ENCODE measurements at regions not wholly inside any gene's neighbourhood (a gene's known extent, or its start where the extent isn't known, plus 50 kb on each side); places are given as distances from the start of the nearest gene placed in this dataset.
"Not testable (repeated sequence)": the region's sequence is repeated elsewhere in the genome, so short reads cannot be mapped to it uniquely, and the experiment has no call there.

DNA sequence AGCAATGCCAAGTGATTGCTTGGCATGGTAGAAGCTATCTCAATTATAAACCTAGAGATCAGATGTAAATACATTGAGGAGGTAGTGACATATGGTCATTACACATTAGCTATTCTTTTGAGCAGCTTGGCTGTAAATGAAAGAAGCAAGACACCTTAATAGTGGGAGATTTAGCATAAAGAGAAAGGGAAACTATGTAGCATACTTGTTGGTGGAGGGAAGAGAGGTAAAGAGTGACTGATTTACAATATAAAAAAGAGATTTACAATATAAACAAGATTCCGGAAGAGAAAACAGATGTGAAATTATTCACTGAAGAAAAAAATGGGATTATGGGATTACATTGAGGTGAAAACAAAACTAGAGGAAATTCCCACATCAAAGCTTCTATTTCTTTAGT lies 2009.6 kb downstream of the OLFM4 start:
- Histone ChIP-seq H3K9me3 (ENCODE audit: control insufficient read depth in 4 of 4, insufficient read depth in 3 of 4, low read length in 3 of 4) (no peaks in the 10 kb centered on the region), H3K4me3 (no peak overlapping the region), H3K9ac (ENCODE audit: insufficient read depth in 1 of 2, low read length in 2 of 2) (no peak overlapping the region), H3K4me1 (ENCODE audit: control insufficient read depth in 5 of 5, insufficient read depth in 5 of 5, low read length in 5 of 5) (no peaks in the 10 kb centered on the region), H3K27me3 (ENCODE audit: control insufficient read depth in 3 of 3, insufficient read depth in 3 of 3, low read length in 2 of 3) (no peaks in the 10 kb centered on the region), H3K27ac (ENCODE audit: low read depth in 1 of 2, low read length in 1 of 2) (no peak overlapping the region), H3K36me3 (ENCODE audit: control insufficient read depth in 4 of 4, insufficient read depth in 4 of 4, low read length in 4 of 4) (no peaks in the 10 kb centered on the region)
- DNase-seq (no peak), ATAC-seq (ENCODE audit: insufficient read depth, low FRiP score) (no peak)
- 70 to 75% methylated on average over 1 of the region's 1 CpG for WGBS, 2 donors
- TF ChIP-seq, protein P1, sequence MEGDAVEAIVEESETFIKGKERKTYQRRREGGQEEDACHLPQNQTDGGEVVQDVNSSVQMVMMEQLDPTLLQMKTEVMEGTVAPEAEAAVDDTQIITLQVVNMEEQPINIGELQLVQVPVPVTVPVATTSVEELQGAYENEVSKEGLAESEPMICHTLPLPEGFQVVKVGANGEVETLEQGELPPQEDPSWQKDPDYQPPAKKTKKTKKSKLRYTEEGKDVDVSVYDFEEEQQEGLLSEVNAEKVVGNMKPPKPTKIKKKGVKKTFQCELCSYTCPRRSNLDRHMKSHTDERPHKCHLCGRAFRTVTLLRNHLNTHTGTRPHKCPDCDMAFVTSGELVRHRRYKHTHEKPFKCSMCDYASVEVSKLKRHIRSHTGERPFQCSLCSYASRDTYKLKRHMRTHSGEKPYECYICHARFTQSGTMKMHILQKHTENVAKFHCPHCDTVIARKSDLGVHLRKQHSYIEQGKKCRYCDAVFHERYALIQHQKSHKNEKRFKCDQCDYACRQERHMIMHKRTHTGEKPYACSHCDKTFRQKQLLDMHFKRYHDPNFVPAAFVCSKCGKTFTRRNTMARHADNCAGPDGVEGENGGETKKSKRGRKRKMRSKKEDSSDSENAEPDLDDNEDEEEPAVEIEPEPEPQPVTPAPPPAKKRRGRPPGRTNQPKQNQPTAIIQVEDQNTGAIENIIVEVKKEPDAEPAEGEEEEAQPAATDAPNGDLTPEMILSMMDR (IDR thresholded peaks at IDR 0.05; ENCODE audit: control extremely low read depth, extremely low read depth) = no peak

DNA sequence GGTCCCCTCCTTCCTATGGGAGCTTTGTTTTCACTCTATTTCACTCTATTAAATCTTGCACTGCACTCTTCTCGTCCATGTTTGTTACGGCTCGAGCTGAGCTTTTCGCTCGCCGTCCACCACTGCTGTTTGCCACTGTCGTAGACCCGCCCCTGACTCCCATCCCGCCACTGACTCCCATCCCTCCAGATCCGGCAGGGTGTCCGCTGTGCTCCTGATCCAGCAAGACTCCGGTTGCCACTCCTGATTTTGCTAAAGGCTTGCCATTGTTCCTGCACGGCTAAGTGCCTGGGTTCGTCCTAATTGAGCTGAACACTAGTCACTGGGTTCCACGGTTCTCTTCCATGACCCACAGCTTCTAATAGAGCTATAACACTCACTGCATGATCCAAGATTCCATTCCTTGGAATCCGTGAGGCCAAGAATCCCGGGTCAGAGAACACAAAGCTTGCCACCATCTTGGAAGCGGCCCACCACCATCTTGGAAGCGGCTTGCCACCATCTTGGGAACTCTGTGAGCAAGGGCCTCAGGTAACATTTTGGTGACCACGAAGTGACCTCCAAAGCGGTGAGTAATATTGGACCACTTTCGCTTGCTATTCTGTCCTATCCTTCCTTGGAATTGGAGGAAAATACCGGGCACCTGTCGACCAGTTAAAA lies 2025.4 kb downstream of the OLFM4 start:
- H3K4me3 ChIP-seq; H3K36me3 ChIP-seq (ENCODE audit: control insufficient read depth in 4 of 4, insufficient read depth in 4 of 4, low read length in 4 of 4); H3K27ac ChIP-seq (ENCODE audit: low read depth in 1 of 2, low read length in 1 of 2); DNase-seq; H3K9me3 ChIP-seq (ENCODE audit: control insufficient read depth in 4 of 4, insufficient read depth in 3 of 4, low read length in 3 of 4); H3K9ac ChIP-seq (ENCODE audit: insufficient read depth in 1 of 2, low read length in 2 of 2); H3K4me1 ChIP-seq (ENCODE audit: control insufficient read depth in 5 of 5, insufficient read depth in 5 of 5, low read length in 5 of 5); ATAC-seq (ENCODE audit: insufficient read depth, low FRiP score); H3K27me3 ChIP-seq (ENCODE audit: control insufficient read depth in 3 of 3, insufficient read depth in 3 of 3, low read length in 2 of 3): not testable (repeated sequence)
- WGBS, 2 donors = 92 to 95% methylated on average over 24 of the region's 24 CpGs

DNA sequence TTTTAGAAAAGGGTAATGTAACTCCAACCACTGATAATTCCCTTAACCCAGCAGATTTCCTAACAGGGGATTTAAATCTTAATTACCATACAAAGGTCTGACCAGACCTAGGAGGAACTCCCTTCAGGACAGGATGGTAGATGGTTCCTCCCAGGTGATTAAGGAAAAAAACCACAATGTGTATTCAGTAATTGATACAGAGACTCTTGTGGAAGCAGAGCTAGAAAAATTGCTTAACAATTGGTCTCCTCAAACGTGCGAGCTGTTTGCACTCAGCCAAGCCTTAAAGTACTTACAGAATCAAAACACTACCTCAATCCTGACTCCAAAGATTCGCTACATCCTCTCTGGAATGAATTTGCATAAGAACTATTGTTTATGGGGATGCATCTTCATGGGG lies 2027.1 kb downstream of the OLFM4 start:
- H3K4me3 ChIP-seq; H3K36me3 ChIP-seq (ENCODE audit: control insufficient read depth in 4 of 4, insufficient read depth in 4 of 4, low read length in 4 of 4); H3K9me3 ChIP-seq (ENCODE audit: control insufficient read depth in 4 of 4, insufficient read depth in 3 of 4, low read length in 3 of 4); H3K4me1 ChIP-seq (ENCODE audit: control insufficient read depth in 5 of 5, insufficient read depth in 5 of 5, low read length in 5 of 5); DNase-seq; H3K27me3 ChIP-seq (ENCODE audit: control insufficient read depth in 3 of 3, insufficient read depth in 3 of 3, low read length in 2 of 3); H3K9ac ChIP-seq (ENCODE audit: insufficient read depth in 1 of 2, low read length in 2 of 2); H3K27ac ChIP-seq (ENCODE audit: low read depth in 1 of 2, low read length in 1 of 2); ATAC-seq (ENCODE audit: insufficient read depth, low FRiP score): not testable (repeated sequence)
- WGBS, 2 donors = 82 to 86% methylated on average over 3 of the region's 3 CpGs

DNA sequence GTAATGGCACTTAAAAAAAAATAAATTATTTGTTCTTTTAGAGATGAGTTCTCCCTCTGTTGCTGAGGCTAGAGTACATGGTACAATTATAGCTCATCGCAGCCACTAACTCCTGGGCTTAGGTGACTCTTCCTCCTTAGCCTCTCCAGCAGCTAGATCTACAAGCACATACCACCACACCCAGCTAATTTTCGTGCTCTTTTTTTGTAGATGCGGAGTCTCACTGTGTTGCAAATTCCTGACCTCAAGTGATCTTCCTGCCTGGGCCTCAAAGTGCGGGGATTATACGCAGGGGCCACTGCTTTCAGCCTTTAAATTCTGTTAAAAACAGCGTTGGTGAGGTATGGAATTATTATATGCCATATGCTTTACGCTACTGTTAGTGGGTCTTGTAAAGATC lies 2034.0 kb downstream of the OLFM4 start:
- Histone ChIP-seq H3K27ac (ENCODE audit: low read depth in 1 of 2, low read length in 1 of 2) (no peak overlapping the region), H3K4me3 (no peak overlapping the region), H3K9ac (ENCODE audit: insufficient read depth in 1 of 2, low read length in 2 of 2) (no peak overlapping the region), H3K27me3 (ENCODE audit: control insufficient read depth in 3 of 3, insufficient read depth in 3 of 3, low read length in 2 of 3) (no peaks in the 10 kb centered on the region), H3K4me1 (ENCODE audit: control insufficient read depth in 5 of 5, insufficient read depth in 5 of 5, low read length in 5 of 5) (peaks cover 0 to 3% (median 0%) of the 10 kb centered on the region in 5 donors), H3K36me3 (ENCODE audit: control insufficient read depth in 4 of 4, insufficient read depth in 4 of 4, low read length in 4 of 4) (no peaks in the 10 kb centered on the region), H3K9me3 (ENCODE audit: control insufficient read depth in 4 of 4, insufficient read depth in 3 of 4, low read length in 3 of 4) (no peaks in the 10 kb centered on the region)
- ATAC-seq (ENCODE audit: insufficient read depth, low FRiP score) = no peak
- TF ChIP-seq, protein P1 (IDR thresholded peaks at IDR 0.05; ENCODE audit: control extremely low read depth, extremely low read depth) = no peak
- no peak for DNase-seq
- 88 to 89% methylated on average over 7 of the region's 7 CpGs for WGBS, 2 donors

Measured in lung (tissue), 11 donors.